Lower lobe of right lung (tissue), 2 donors: ENCODE measurements at regions not wholly inside any gene's neighbourhood (a gene's known extent, or its start where the extent isn't known, plus 50 kb on each side); places are given as distances from the start of the nearest gene placed in this dataset.
"Not testable (repeated sequence)": the region's sequence is repeated elsewhere in the genome, so short reads cannot be mapped to it uniquely, and the experiment has no call there.

ENCODE experiments used
- ATAC-seq, 2 donors: fragments of 200-7000 bp; cut with Tn5 transposase; one replicate each; pipeline ENCODE4 v1.9.1; 2020 to 2022; ENCODE audit warnings: mild to moderate bottlenecking in 2 of 2, moderate library complexity in 2 of 2
- DNase-seq: peaks from one replicate; pipeline ENCODE4 v3.0.0-alpha.2; 2020
- H3K27ac ChIP-seq: fragments of 200-600 bp; one replicate; pipeline ENCODE4 v1.8.0; 2022
- H3K27me3 ChIP-seq: fragments of 200-600 bp; one replicate; pipeline ENCODE4 v1.8.0; 2022; ENCODE audit warnings: low read depth
- H3K36me3 ChIP-seq: fragments of 200-600 bp; one replicate; pipeline ENCODE4 v1.8.0; 2022; ENCODE audit warnings: mild to moderate bottlenecking
- H3K4me1 ChIP-seq: fragments of 200-600 bp; one replicate; pipeline ENCODE4 v1.8.0; 2022
- H3K4me3 ChIP-seq: fragments of 200-600 bp; one replicate; pipeline ENCODE4 v1.8.0; 2022; ENCODE audit warnings: mild to moderate bottlenecking
- H3K9me3 ChIP-seq: fragments of 200-600 bp; one replicate; pipeline ENCODE4 v1.8.0; 2022
- CTCF ChIP-seq: fragments of 200-600 bp; IDR thresholded peaks from one replicate; pipeline ENCODE4 v1.8.0; 2022; ENCODE audit warnings: antibody characterized with exemption, mild to moderate bottlenecking
- intact Hi-C: fragments of 100-400 bp; cut with DNase I; formaldehyde crosslinking; loops from one replicate; pipeline ENCODE4 v1.11.0; 2022
- donor health status: DM: no; HTN: yes; CAD: no; lungs with severe emphysema.

- no peaks in the 10 kb centered on the region for H3K9me3 ChIP-seq
- intact Hi-C loops = no loop called here
- TF ChIP-seq CTCF = no peak
- no peaks in the 10 kb centered on the region for H3K27me3 ChIP-seq
- DNase-seq (no peak), ATAC-seq (no peak)
- no peaks in the 10 kb centered on the region for H3K4me1 ChIP-seq
- no peak overlapping the region for H3K27ac ChIP-seq
- no peaks in the 10 kb centered on the region for H3K36me3 ChIP-seq
- H3K4me3 ChIP-seq = no peak overlapping the region
Measured at GRCh38 chr6:88426005-88426404, 259.9 kb upstream of the CNR1 start.

- intact Hi-C loops = no loop called here
- DNase-seq (no peak), ATAC-seq (no peak)
- Histone ChIP-seq H3K4me3 (no peak overlapping the region), H3K27me3 (no peaks in the 10 kb centered on the region), H3K9me3 (no peaks in the 10 kb centered on the region), H3K4me1 (no peaks in the 10 kb centered on the region), H3K27ac (no peak overlapping the region), H3K36me3 (no peaks in the 10 kb centered on the region)
- no peak for TF ChIP-seq CTCF
Measured at GRCh38 chr6:88422831-88423230, 256.7 kb upstream of the CNR1 start.

- DNase-seq, H3K9me3 ChIP-seq, H3K4me1 ChIP-seq, intact Hi-C loops, H3K4me3 ChIP-seq, H3K36me3 ChIP-seq, H3K27me3 ChIP-seq, H3K27ac ChIP-seq, ATAC-seq: not testable (repeated sequence)
Measured at GRCh38 chr6:88420967-88421488, 254.9 kb upstream of the CNR1 start.

- intact Hi-C loops, H3K27ac ChIP-seq, H3K36me3 ChIP-seq, ATAC-seq, H3K4me3 ChIP-seq, H3K27me3 ChIP-seq, H3K9me3 ChIP-seq, DNase-seq, H3K4me1 ChIP-seq: not testable (repeated sequence)
Measured at GRCh38 chr6:88418921-88419810, 253.0 kb upstream of the CNR1 start.

- H3K27ac ChIP-seq, H3K36me3 ChIP-seq, H3K27me3 ChIP-seq, ATAC-seq, H3K4me1 ChIP-seq, DNase-seq, H3K4me3 ChIP-seq, intact Hi-C loops, H3K9me3 ChIP-seq: not testable (repeated sequence)
Measured at GRCh38 chr6:88417361-88417760, 251.2 kb upstream of the CNR1 start.

GRCh38 chr6:88413459-88413858, 247.3 kb upstream of the CNR1 start:
- ATAC-seq = no peak
- DNase-seq = no peak
- H3K4me1 ChIP-seq = no peaks in the 10 kb centered on the region
- H3K36me3 ChIP-seq = no peaks in the 10 kb centered on the region
- no peaks in the 10 kb centered on the region for H3K27me3 ChIP-seq
- TF ChIP-seq CTCF = no peak
- no peaks in the 10 kb centered on the region for H3K9me3 ChIP-seq
- no peak overlapping the region for H3K4me3 ChIP-seq
- intact Hi-C loops = no loop called here
- no peak overlapping the region for H3K27ac ChIP-seq

- H3K4me1 ChIP-seq, H3K36me3 ChIP-seq, H3K27me3 ChIP-seq, H3K4me3 ChIP-seq, H3K9me3 ChIP-seq, ATAC-seq, H3K27ac ChIP-seq, intact Hi-C loops, DNase-seq: not testable (repeated sequence)
Measured at GRCh38 chr6:88408355-88408754, 242.2 kb upstream of the CNR1 start.

- DNase-seq = peak; percentile 36
- H3K4me1 ChIP-seq, intact Hi-C loops, H3K36me3 ChIP-seq, H3K27ac ChIP-seq, H3K9me3 ChIP-seq, H3K4me3 ChIP-seq, ATAC-seq, H3K27me3 ChIP-seq: not testable (repeated sequence)
Measured at GRCh38 chr6:88406674-88407073, 240.5 kb upstream of the CNR1 start.
